A673 (cell line): ENCODE measurements at regions not wholly inside any gene's neighbourhood (a gene's known extent, or its start where the extent isn't known, plus 50 kb on each side); places are given as distances from the start of the nearest gene placed in this dataset.

Source experiments
- EZH2 ChIP-seq: fragments of 200-600 bp; sonication (generic); IDR thresholded peaks from 2 replicates; pipeline ENCODE4 v1.6.1; 2017; ENCODE audit warnings: borderline replicate concordance, low read depth, mild to moderate bottlenecking, mixed read lengths, antibody characterized with exemption, low read length; ENCODE audit not compliant: poor library complexity, severe bottlenecking
- TF ChIP-seq, protein P1 (sequence below): fragments of 300-800, 200-600 bp; sonication (generic); conservative IDR thresholded peaks from 2 replicates; pipeline ENCODE4 v1.5.1; 2017; ENCODE audit warnings: low read depth, mild to moderate bottlenecking, antibody characterized with exemption, low read length, moderate library complexity, mixed read lengths

GRCh38 chr11:38900211-38900610, 2302.2 kb upstream of the RAG2 start:
- no peak for TF ChIP-seq EZH2
- TF ChIP-seq, protein P1, sequence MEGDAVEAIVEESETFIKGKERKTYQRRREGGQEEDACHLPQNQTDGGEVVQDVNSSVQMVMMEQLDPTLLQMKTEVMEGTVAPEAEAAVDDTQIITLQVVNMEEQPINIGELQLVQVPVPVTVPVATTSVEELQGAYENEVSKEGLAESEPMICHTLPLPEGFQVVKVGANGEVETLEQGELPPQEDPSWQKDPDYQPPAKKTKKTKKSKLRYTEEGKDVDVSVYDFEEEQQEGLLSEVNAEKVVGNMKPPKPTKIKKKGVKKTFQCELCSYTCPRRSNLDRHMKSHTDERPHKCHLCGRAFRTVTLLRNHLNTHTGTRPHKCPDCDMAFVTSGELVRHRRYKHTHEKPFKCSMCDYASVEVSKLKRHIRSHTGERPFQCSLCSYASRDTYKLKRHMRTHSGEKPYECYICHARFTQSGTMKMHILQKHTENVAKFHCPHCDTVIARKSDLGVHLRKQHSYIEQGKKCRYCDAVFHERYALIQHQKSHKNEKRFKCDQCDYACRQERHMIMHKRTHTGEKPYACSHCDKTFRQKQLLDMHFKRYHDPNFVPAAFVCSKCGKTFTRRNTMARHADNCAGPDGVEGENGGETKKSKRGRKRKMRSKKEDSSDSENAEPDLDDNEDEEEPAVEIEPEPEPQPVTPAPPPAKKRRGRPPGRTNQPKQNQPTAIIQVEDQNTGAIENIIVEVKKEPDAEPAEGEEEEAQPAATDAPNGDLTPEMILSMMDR: no peak
